ENCODE measurements at regions not wholly inside any gene's neighbourhood (a gene's known extent, or its start where the extent isn't known, plus 50 kb on each side); places are given as distances from the start of the nearest gene placed in this dataset. TPM values are rescaled to one million over a fixed set of nuclear protein-coding genes. Genes with fewer than 3 reads are reported as not detected.

GRCh38 chr2:9791711-9792110, 51.6 kb upstream of the TAF1B start:
- no peaks in the 10 kb centered on the region for H3K27me3 ChIP-seq
- H3K36me3 ChIP-seq: no peaks in the 10 kb centered on the region
- no peaks in the 10 kb centered on the region for H3K9me3 ChIP-seq
- DNase-seq: no peak
- TF ChIP-seq POLR2A (IDR thresholded peaks at IDR 0.05) (no peak), CTCF (IDR thresholded peaks at IDR 0.05) (no peak)
- H3K4me1 ChIP-seq: no peaks in the 10 kb centered on the region
- H3K4me3 ChIP-seq: no peak overlapping the region
- no peak overlapping the region for H3K27ac ChIP-seq
- intact Hi-C loops (cut with DNase I; ENCODE audit: low total_unique reads): no loop called here

GRCh38 chr2:9793156-9793917, 49.9 kb upstream of the TAF1B start:
- no peak for DNase-seq
- no peaks in the 10 kb centered on the region for H3K4me1 ChIP-seq
- H3K4me3 ChIP-seq: no peak overlapping the region
- H3K27ac ChIP-seq: no peak overlapping the region
- H3K36me3 ChIP-seq: no peaks in the 10 kb centered on the region
- intact Hi-C loops (cut with DNase I; ENCODE audit: low total_unique reads): no loop called here
- H3K9me3 ChIP-seq: no peaks in the 10 kb centered on the region
- no peaks in the 10 kb centered on the region for H3K27me3 ChIP-seq
- TF ChIP-seq CTCF (IDR thresholded peaks at IDR 0.05): no peak
- TF ChIP-seq POLR2A (IDR thresholded peaks at IDR 0.05): no peak

Small RNAs in the stretch of these regions (small RNA-seq; reads per million reads assigned to genes)
- gene AC082651.2 (not detected), gene RNU4-73P (not detected)
